HG03060 (cell line): ENCODE measurements at regions not wholly inside any gene's neighbourhood (a gene's known extent, or its start where the extent isn't known, plus 50 kb on each side); places are given as distances from the start of the nearest gene placed in this dataset.

ENCODE experiments used
- ATAC-seq: cut with Tn5 transposase; IDR thresholded peaks from one replicate; pipeline ENCODE4 v1.9.1; 2021; ENCODE audit warnings: low read depth, moderate number of reproducible peaks; ENCODE audit not compliant: unreplicated experiment

- no peak for ATAC-seq
Observed at GRCh38 chr3:72258361-72259141, 473.6 kb upstream of the PROK2 start.

GRCh38 chr3:72257738-72258137 lies 472.8 kb upstream of the PROK2 start:
- no peak for ATAC-seq

GRCh38 chr3:72257203-72257602 lies 472.3 kb upstream of the PROK2 start:
- ATAC-seq = no peak

- ATAC-seq = no peak
Observed at GRCh38 chr3:72256716-72257115, 471.8 kb upstream of the PROK2 start.

- ATAC-seq = no peak
Observed at GRCh38 chr3:72255791-72256559, 471.0 kb upstream of the PROK2 start.

- no peak for ATAC-seq
Observed at GRCh38 chr3:72255191-72255590, 470.2 kb upstream of the PROK2 start.

GRCh38 chr3:72254483-72254882 lies 469.5 kb upstream of the PROK2 start:
- no peak for ATAC-seq

GRCh38 chr3:72250725-72251124 lies 465.8 kb upstream of the PROK2 start:
- no peak for ATAC-seq

GRCh38 chr3:72248869-72249268 lies 463.9 kb upstream of the PROK2 start:
- ATAC-seq = no peak

- no peak for ATAC-seq
Observed at GRCh38 chr3:72248389-72248761, 463.4 kb upstream of the PROK2 start.

- no peak for ATAC-seq
Observed at GRCh38 chr3:72247645-72248388, 462.9 kb upstream of the PROK2 start.

GRCh38 chr3:72247126-72247525 lies 462.2 kb upstream of the PROK2 start:
- ATAC-seq = no peak

GRCh38 chr3:72246685-72247084 lies 461.7 kb upstream of the PROK2 start:
- ATAC-seq = no peak

- no peak for ATAC-seq
Observed at GRCh38 chr3:72245183-72245811, 460.3 kb upstream of the PROK2 start.

GRCh38 chr3:72244396-72244795 lies 459.4 kb upstream of the PROK2 start:
- no peak for ATAC-seq

- no peak for ATAC-seq
Observed at GRCh38 chr3:72242326-72242725, 457.4 kb upstream of the PROK2 start.

- ATAC-seq = no peak
Observed at GRCh38 chr3:72241525-72241924, 456.6 kb upstream of the PROK2 start.

- ATAC-seq = no peak
Observed at GRCh38 chr3:72240531-72240930, 455.6 kb upstream of the PROK2 start.

- no peak for ATAC-seq
Observed at GRCh38 chr3:72238801-72239200, 453.9 kb upstream of the PROK2 start.

GRCh38 chr3:72238010-72238691 lies 453.2 kb upstream of the PROK2 start:
- no peak for ATAC-seq
